Activated CD4-positive, alpha-beta T cell treated with anti-CD3 and anti-CD28 coated beads for 48 hours (primary cell): ENCODE measurements at regions not wholly inside any gene's neighbourhood (a gene's known extent, or its start where the extent isn't known, plus 50 kb on each side); places are given as distances from the start of the nearest gene placed in this dataset.

ENCODE experiments used
- DNase-seq: peaks from one replicate; pipeline ENCODE4 v3.0.0-alpha.2; 2020

GRCh38 chr10:57294698-57295097 lies 933.6 kb upstream of the ZWINT start:
- DNase-seq, result no peak

- no peak for DNase-seq
Measured at GRCh38 chr10:57288754-57289153, 927.7 kb upstream of the ZWINT start.

GRCh38 chr10:57262892-57263291 lies 901.8 kb upstream of the ZWINT start:
- no peak for DNase-seq

GRCh38 chr10:57260175-57260574 lies 899.1 kb upstream of the ZWINT start:
- no peak for DNase-seq

GRCh38 chr10:57249615-57250281 lies 888.7 kb upstream of the ZWINT start:
- DNase-seq, result no peak

- no peak for DNase-seq
Measured at GRCh38 chr10:57247271-57247670, 886.2 kb upstream of the ZWINT start.

- no peak for DNase-seq
Measured at GRCh38 chr10:57225920-57226319, 864.9 kb upstream of the ZWINT start.

- no peak for DNase-seq
Measured at GRCh38 chr10:57224811-57225210, 863.8 kb upstream of the ZWINT start.

GRCh38 chr10:57222603-57223002 lies 861.5 kb upstream of the ZWINT start:
- no peak for DNase-seq

GRCh38 chr10:57222129-57222528 lies 861.1 kb upstream of the ZWINT start:
- no peak for DNase-seq

GRCh38 chr10:57221674-57222073 lies 860.6 kb upstream of the ZWINT start:
- no peak for DNase-seq

GRCh38 chr10:57218382-57218781 lies 857.3 kb upstream of the ZWINT start:
- no peak for DNase-seq

- no peak for DNase-seq
Measured at GRCh38 chr10:57202356-57202755, 841.3 kb upstream of the ZWINT start.

- DNase-seq, result no peak
Measured at GRCh38 chr10:57188846-57189245, 827.8 kb upstream of the ZWINT start.

- no peak for DNase-seq
Measured at GRCh38 chr10:57186201-57186600, 825.1 kb upstream of the ZWINT start.

GRCh38 chr10:57169597-57169996 lies 808.5 kb upstream of the ZWINT start:
- DNase-seq, result no peak

- DNase-seq, result no peak
Measured at GRCh38 chr10:57168611-57169240, 807.7 kb upstream of the ZWINT start.

GRCh38 chr10:57165671-57166070 lies 804.6 kb upstream of the ZWINT start:
- DNase-seq, result no peak

GRCh38 chr10:57162231-57162630 lies 801.2 kb upstream of the ZWINT start:
- no peak for DNase-seq

- DNase-seq, result no peak
Measured at GRCh38 chr10:57161157-57161556, 800.1 kb upstream of the ZWINT start.

- DNase-seq, result no peak
Measured at GRCh38 chr10:57145548-57145947, 784.5 kb upstream of the ZWINT start.

GRCh38 chr10:57142925-57143576 lies 782.0 kb upstream of the ZWINT start:
- DNase-seq, result no peak

- DNase-seq, result no peak
Measured at GRCh38 chr10:57141708-57142107, 780.6 kb upstream of the ZWINT start.

- no peak for DNase-seq
Measured at GRCh38 chr10:57119684-57120083, 758.6 kb upstream of the ZWINT start.
